ENCODE measurements at regions not wholly inside any gene's neighbourhood (a gene's known extent, or its start where the extent isn't known, plus 50 kb on each side); places are given as distances from the start of the nearest gene placed in this dataset.
A peak's percentile ranks its signal among the peaks of the same experiment; 100 is the strongest.

GRCh38 chr6:6918216-6918983 is 189.4 kb upstream of the RREB1 start:
- peak; percentile 14 for DNase-seq (ENCODE audit: low spot score)

- no peak for DNase-seq (ENCODE audit: low spot score)
Observed at GRCh38 chr6:6919173-6919572, 188.6 kb upstream of the RREB1 start.

GRCh38 chr6:6920114-6920986 is 187.4 kb upstream of the RREB1 start:
- no peak for DNase-seq (ENCODE audit: low spot score)

GRCh38 chr6:6920987-6921313 is 186.8 kb upstream of the RREB1 start:
- DNase-seq (ENCODE audit: low spot score): no peak

GRCh38 chr6:6922166-6922565 is 185.6 kb upstream of the RREB1 start:
- DNase-seq (ENCODE audit: low spot score): no peak

GRCh38 chr6:6923605-6924004 is 184.2 kb upstream of the RREB1 start:
- DNase-seq (ENCODE audit: low spot score): no peak

GRCh38 chr6:6924708-6925107 is 183.1 kb upstream of the RREB1 start:
- no peak for DNase-seq (ENCODE audit: low spot score)

GRCh38 chr6:6925391-6926164 is 182.2 kb upstream of the RREB1 start:
- no peak for DNase-seq (ENCODE audit: low spot score)

- no peak for DNase-seq (ENCODE audit: low spot score)
Observed at GRCh38 chr6:6926856-6927255, 180.9 kb upstream of the RREB1 start.

- DNase-seq (ENCODE audit: low spot score): no peak
Observed at GRCh38 chr6:6927521-6928361, 180.0 kb upstream of the RREB1 start.

GRCh38 chr6:6930223-6930880 is 177.4 kb upstream of the RREB1 start:
- DNase-seq (ENCODE audit: low spot score): no peak

- no peak for DNase-seq (ENCODE audit: low spot score)
Observed at GRCh38 chr6:6931071-6932025, 176.4 kb upstream of the RREB1 start.

- no peak for DNase-seq (ENCODE audit: low spot score)
Observed at GRCh38 chr6:6932341-6932740, 175.4 kb upstream of the RREB1 start.

- no peak for DNase-seq (ENCODE audit: low spot score)
Observed at GRCh38 chr6:6932968-6933367, 174.8 kb upstream of the RREB1 start.

- DNase-seq (ENCODE audit: low spot score): no peak
Observed at GRCh38 chr6:6940031-6941025, 167.4 kb upstream of the RREB1 start.

GRCh38 chr6:6941201-6941600 is 166.6 kb upstream of the RREB1 start:
- no peak for DNase-seq (ENCODE audit: low spot score)

GRCh38 chr6:6942091-6942490 is 165.7 kb upstream of the RREB1 start:
- no peak for DNase-seq (ENCODE audit: low spot score)

- no peak for DNase-seq (ENCODE audit: low spot score)
Observed at GRCh38 chr6:6942831-6943230, 164.9 kb upstream of the RREB1 start.

GRCh38 chr6:6943421-6943820 is 164.3 kb upstream of the RREB1 start:
- DNase-seq (ENCODE audit: low spot score): no peak
